Panc1 (cell line): ENCODE measurements at regions not wholly inside any gene's neighbourhood (a gene's known extent, or its start where the extent isn't known, plus 50 kb on each side); places are given as distances from the start of the nearest gene placed in this dataset.

Experiments
- ATAC-seq: fragments of 200-7000 bp; cut with Tn5 transposase; 2 replicates; pipeline ENCODE4 v1.9.1; 2020; ENCODE audit warnings: mild to moderate bottlenecking, moderate library complexity
- BruUV-seq: library from RNA; stranded (reverse); fragments of 400-500 nt; replicated peaks from 2 replicates; lab custom pipeline; 2021; lab: Mats Ljungman, UMichigan
- CTCF ChIA-PET: fragments of 300-600 bp; sonication (Branson Sonifier 250); formaldehyde crosslinking; loops from one replicate; lab custom pipeline; 2022; ENCODE audit warnings: antibody characterized with exemption; lab: Charles Lee
- POLR2A ChIA-PET: fragments of 300-600 bp; sonication (Branson Sonifier 250); formaldehyde crosslinking; loops from one replicate; lab custom pipeline; 2022; ENCODE audit warnings: antibody characterized with exemption; lab: Charles Lee
- DNase-seq: peaks from one replicate; pipeline ENCODE4 v3.0.0-alpha.2; 2010; ENCODE audit warnings: low read depth, low spot score
- H3K27ac ChIP-seq: 2 replicates; pipeline ENCODE4 v1.5.1; 2011; ENCODE audit warnings: mild to moderate bottlenecking, low read length, inconsistent platforms
- H3K27me3 ChIP-seq: fragments of 200-500 bp; sonication (Bioruptor generic); 2 replicates; pipeline ENCODE4 v1.6.0; 2014; ENCODE audit warnings: low read length, inconsistent platforms; ENCODE audit not compliant: control insufficient read depth, insufficient read depth
- H3K36me3 ChIP-seq: fragments of 200-500 bp; sonication (Bioruptor generic); 2 replicates; pipeline ENCODE4 v1.5.1; 2014; ENCODE audit warnings: inconsistent platforms, mild to moderate bottlenecking, low read length, moderate library complexity; ENCODE audit not compliant: control insufficient read depth, insufficient read depth
- H3K4me1 ChIP-seq: 2 replicates; pipeline ENCODE4 v1.5.1; 2011; ENCODE audit warnings: inconsistent platforms, mild to moderate bottlenecking, low read length, moderate library complexity; ENCODE audit not compliant: control insufficient read depth, insufficient read depth
- H3K4me3 ChIP-seq, 2 experiments: 2 replicates each; pipeline ENCODE4 v1.5.1; 2011 to 2012; ENCODE audit warnings: low read depth in 2 of 2, low read length in 2 of 2, mild to moderate bottlenecking in 2 of 2, inconsistent platforms in 1 of 2, moderate library complexity in 1 of 2
- H3K9me3 ChIP-seq: fragments of 200-500 bp; sonication (Bioruptor generic); 2 replicates; pipeline ENCODE4 v1.5.1; 2014; ENCODE audit warnings: low read depth, mild to moderate bottlenecking, inconsistent platforms, low read length, moderate library complexity; ENCODE audit not compliant: control insufficient read depth, insufficient read depth
- POLR2AphosphoS5 ChIP-seq: IDR thresholded peaks from 2 replicates; pipeline ENCODE4 v1.6.1; 2012; ENCODE audit warnings: mild to moderate bottlenecking, low read depth, low read length, moderate library complexity
- SIN3A ChIP-seq: IDR thresholded peaks from 2 replicates; pipeline ENCODE4 v1.6.1; 2012; ENCODE audit warnings: low read depth, mild to moderate bottlenecking, low read length, moderate library complexity, borderline replicate concordance; ENCODE audit not compliant: insufficient read depth
- TCF7L2 ChIP-seq: IDR thresholded peaks from 2 replicates; pipeline ENCODE4 v1.6.1; 2011; ENCODE audit warnings: mild to moderate bottlenecking, low read depth, low read length, inconsistent platforms
- in situ Hi-C: cut with HindIII; loops from 2 replicates; pipeline ENCODE4 v1.10.0; 2016; ENCODE audit warnings: low sequenced_read_pairs, low pct_unique_long_range_greater_than_20kb
- intact Hi-C: fragments of 100-400 bp; cut with micrococcal nuclease; formaldehyde crosslinking; loops from one replicate; pipeline ENCODE4 v1.10.0; 2022; ENCODE audit not compliant: unreplicated experiment
- TF ChIP-seq, protein P1 (sequence below): fragments of 450-650 bp; IDR thresholded peaks from 2 replicates; pipeline ENCODE4 v1.5.1; 2017; ENCODE audit warnings: mild to moderate bottlenecking
- TF ChIP-seq, protein P2 (sequence below), 2 experiments: IDR thresholded peaks; 2 replicates each; pipeline ENCODE4 v1.6.1; 2011 to 2012; ENCODE audit warnings: low read depth in 2 of 2, control low read depth in 1 of 2, low read length in 1 of 2, mild to moderate bottlenecking in 1 of 2, moderate library complexity in 1 of 2; ENCODE audit not compliant: insufficient read depth in 1 of 2

- ChIA-PET CTCF (no interaction called here), POLR2A (no interaction called here)
- Histone ChIP-seq H3K36me3 (no peaks in the 10 kb centered on the region), H3K4me1 (no peaks in the 10 kb centered on the region), H3K27me3 (no peaks in the 10 kb centered on the region), H3K27ac (no peak overlapping the region), H3K9me3 (no peaks in the 10 kb centered on the region), H3K4me3 (no peak overlapping the region)
- no peak for DNase-seq
- in situ Hi-C loops (no loop called here), intact Hi-C loops (no loop called here)
- ATAC-seq: no peak
- TF ChIP-seq TCF7L2 (no peak), POLR2AphosphoS5 (no peak), SIN3A (no peak)
- TF ChIP-seq, protein P1, sequence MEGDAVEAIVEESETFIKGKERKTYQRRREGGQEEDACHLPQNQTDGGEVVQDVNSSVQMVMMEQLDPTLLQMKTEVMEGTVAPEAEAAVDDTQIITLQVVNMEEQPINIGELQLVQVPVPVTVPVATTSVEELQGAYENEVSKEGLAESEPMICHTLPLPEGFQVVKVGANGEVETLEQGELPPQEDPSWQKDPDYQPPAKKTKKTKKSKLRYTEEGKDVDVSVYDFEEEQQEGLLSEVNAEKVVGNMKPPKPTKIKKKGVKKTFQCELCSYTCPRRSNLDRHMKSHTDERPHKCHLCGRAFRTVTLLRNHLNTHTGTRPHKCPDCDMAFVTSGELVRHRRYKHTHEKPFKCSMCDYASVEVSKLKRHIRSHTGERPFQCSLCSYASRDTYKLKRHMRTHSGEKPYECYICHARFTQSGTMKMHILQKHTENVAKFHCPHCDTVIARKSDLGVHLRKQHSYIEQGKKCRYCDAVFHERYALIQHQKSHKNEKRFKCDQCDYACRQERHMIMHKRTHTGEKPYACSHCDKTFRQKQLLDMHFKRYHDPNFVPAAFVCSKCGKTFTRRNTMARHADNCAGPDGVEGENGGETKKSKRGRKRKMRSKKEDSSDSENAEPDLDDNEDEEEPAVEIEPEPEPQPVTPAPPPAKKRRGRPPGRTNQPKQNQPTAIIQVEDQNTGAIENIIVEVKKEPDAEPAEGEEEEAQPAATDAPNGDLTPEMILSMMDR: no peak
- TF ChIP-seq, protein P2, sequence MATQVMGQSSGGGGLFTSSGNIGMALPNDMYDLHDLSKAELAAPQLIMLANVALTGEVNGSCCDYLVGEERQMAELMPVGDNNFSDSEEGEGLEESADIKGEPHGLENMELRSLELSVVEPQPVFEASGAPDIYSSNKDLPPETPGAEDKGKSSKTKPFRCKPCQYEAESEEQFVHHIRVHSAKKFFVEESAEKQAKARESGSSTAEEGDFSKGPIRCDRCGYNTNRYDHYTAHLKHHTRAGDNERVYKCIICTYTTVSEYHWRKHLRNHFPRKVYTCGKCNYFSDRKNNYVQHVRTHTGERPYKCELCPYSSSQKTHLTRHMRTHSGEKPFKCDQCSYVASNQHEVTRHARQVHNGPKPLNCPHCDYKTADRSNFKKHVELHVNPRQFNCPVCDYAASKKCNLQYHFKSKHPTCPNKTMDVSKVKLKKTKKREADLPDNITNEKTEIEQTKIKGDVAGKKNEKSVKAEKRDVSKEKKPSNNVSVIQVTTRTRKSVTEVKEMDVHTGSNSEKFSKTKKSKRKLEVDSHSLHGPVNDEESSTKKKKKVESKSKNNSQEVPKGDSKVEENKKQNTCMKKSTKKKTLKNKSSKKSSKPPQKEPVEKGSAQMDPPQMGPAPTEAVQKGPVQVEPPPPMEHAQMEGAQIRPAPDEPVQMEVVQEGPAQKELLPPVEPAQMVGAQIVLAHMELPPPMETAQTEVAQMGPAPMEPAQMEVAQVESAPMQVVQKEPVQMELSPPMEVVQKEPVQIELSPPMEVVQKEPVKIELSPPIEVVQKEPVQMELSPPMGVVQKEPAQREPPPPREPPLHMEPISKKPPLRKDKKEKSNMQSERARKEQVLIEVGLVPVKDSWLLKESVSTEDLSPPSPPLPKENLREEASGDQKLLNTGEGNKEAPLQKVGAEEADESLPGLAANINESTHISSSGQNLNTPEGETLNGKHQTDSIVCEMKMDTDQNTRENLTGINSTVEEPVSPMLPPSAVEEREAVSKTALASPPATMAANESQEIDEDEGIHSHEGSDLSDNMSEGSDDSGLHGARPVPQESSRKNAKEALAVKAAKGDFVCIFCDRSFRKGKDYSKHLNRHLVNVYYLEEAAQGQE (IDR thresholded peaks at IDR 0.05; ENCODE audit: insufficient read depth in 1 of 2, low read depth in 2 of 2, low read length in 1 of 2): no peak
- BruUV-seq: no TSS peak
Observed at GRCh38 chr4:138706201-138706600, 309.4 kb upstream of the NOCT start.

GRCh38 chr4:138702190-138702824 is 313.3 kb upstream of the NOCT start:
- Histone ChIP-seq H3K36me3 (no peaks in the 10 kb centered on the region), H3K4me3 (no peak overlapping the region), H3K4me1 (no peaks in the 10 kb centered on the region), H3K27me3 (no peaks in the 10 kb centered on the region), H3K9me3 (no peaks in the 10 kb centered on the region), H3K27ac (no peak overlapping the region)
- in situ Hi-C loops: no loop called here
- ATAC-seq (no peak), DNase-seq (no peak)
- intact Hi-C loops: no loop called here
- ChIA-PET CTCF (no interaction called here), POLR2A (no interaction called here)
- no TSS peak for BruUV-seq
- TF ChIP-seq SIN3A (no peak), TCF7L2 (no peak), POLR2AphosphoS5 (no peak)
- TF ChIP-seq, protein P2 (IDR thresholded peaks at IDR 0.05; ENCODE audit: insufficient read depth in 1 of 2, low read depth in 2 of 2, low read length in 1 of 2): no peak
- TF ChIP-seq, protein P1: no peak
